GM20000 (cell line): ENCODE measurements at regions not wholly inside any gene's neighbourhood (a gene's known extent, or its start where the extent isn't known, plus 50 kb on each side); places are given as distances from the start of the nearest gene placed in this dataset.

Experiments used
- DNase-seq: peaks from one replicate; pipeline ENCODE4 v3.0.0; 2012; ENCODE audit warnings: low spot score
- TF ChIP-seq, protein P1 (sequence below): IDR thresholded peaks from 2 replicates; pipeline ENCODE4 v1.5.1; 2012; ENCODE audit warnings: mild to moderate bottlenecking, control low read depth; ENCODE audit errors: extremely low read depth, missing control alignments

DNA sequence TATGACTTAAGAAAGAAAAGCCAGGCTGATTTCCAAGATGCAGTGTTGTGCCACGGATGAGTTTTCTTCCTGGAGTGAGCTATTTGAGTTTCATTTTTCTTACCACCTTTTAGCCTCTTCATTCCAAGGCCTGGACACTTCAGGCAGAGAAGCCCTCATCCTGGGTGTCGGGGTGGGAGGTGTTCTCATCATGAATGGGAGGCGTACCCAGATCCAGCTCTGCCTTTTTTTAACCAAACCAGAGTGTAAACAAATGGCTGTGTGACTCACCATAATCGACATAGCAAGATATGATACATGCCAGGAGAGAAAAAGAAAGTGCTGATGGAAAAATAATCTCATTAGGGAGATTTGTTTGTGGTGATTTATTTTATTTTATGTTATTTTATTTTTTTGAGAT is 79.9 kb downstream of the ARF6 start:
- DNase-seq: no peak
- TF ChIP-seq, protein P1, sequence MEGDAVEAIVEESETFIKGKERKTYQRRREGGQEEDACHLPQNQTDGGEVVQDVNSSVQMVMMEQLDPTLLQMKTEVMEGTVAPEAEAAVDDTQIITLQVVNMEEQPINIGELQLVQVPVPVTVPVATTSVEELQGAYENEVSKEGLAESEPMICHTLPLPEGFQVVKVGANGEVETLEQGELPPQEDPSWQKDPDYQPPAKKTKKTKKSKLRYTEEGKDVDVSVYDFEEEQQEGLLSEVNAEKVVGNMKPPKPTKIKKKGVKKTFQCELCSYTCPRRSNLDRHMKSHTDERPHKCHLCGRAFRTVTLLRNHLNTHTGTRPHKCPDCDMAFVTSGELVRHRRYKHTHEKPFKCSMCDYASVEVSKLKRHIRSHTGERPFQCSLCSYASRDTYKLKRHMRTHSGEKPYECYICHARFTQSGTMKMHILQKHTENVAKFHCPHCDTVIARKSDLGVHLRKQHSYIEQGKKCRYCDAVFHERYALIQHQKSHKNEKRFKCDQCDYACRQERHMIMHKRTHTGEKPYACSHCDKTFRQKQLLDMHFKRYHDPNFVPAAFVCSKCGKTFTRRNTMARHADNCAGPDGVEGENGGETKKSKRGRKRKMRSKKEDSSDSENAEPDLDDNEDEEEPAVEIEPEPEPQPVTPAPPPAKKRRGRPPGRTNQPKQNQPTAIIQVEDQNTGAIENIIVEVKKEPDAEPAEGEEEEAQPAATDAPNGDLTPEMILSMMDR: no peak

DNA sequence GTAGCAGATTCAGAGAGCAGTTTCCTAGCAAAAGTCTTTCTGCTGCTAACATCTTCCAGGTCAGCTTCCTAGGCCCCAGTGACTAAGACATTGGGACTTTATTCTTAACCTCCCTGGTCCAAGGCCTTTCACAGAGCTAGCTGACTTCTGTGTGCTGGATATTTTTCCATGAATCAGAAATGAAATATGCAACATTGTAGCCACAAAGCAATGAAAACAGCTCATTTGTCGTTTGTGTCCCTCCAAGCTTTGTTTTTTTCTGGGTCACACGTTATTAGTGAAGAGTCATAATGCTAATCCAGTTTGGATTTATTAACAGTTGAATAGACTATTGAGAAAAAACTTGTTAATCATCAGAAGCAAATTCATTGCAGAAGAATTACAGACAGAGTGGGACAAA is 82.4 kb downstream of the ARF6 start:
- TF ChIP-seq, protein P1: no peak
- DNase-seq: no peak

DNA sequence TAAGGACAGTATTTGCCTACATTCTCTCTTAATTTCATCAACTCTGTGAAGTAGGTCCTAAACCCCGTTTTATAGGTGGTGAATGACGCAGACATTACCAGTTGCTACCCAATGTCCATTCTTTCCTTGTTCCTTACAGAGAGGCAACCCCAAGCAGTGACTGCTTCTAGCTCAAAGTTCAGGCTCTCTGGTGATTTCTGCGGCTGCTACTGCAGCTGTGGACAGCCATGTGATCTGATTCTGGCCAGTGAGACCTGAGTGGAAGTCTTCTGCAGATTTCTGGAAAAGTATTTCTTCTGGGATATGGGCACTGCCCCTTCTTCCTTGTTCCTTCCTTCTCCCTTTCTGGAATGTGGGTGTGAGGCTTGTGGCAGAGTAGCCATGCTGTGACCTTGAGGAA is 82.9 kb downstream of the ARF6 start:
- TF ChIP-seq, protein P1: no peak
- DNase-seq: no peak

DNA sequence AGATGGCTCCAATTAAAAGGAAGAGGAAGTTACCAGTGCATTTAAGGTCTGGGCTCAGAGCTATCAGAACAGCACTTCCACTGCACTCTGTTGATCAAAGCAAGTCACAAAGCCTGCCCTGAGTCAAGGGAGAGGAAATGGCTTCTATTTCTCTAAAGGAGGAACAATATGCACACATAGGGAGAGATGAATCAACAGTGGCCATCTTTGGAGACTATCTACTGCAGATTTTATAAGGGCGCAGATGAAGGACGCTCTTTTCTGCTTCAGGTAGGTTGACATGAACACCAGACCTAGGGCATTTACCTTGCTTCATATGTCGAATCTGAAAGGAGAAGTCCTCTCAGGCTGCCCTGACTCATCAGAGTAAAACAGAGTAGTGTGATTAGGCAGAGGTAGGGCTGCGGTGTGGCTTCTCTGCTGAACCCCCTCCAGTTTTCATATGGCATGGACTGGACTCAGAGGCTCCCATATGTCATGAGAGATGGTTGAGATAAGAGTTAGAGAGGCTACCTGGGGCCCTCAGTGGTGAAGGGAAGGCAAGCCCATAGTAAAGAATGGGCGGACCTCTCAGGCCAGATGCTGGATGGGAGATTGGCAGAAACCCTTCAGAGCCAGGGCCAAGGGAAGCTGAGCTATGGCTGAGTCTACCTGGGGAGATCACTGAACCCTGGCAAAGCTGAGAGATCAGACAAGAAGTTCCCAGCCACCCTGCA is 84.4 kb downstream of the ARF6 start:
- no peak for DNase-seq
- TF ChIP-seq, protein P1: no peak

DNA sequence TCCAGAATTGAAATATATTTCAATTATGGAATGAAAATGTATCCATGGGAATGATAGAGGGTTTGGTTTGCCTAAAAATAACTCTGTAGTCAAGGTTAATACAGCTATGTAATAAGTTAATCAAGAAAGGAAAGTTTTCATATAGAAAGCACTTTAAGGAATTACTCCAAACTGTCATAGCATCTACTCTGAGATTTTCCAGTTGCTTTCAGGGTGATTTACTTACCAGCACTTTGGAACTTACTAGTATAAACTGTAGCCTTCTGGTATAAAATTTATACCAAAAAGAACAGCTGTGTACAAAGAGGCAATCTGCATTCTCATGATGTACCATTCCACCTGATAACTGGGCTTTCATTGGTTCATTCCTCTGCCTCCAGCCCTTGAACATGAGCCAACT is 87.1 kb downstream of the ARF6 start:
- TF ChIP-seq, protein P1: no peak
- no peak for DNase-seq

DNA sequence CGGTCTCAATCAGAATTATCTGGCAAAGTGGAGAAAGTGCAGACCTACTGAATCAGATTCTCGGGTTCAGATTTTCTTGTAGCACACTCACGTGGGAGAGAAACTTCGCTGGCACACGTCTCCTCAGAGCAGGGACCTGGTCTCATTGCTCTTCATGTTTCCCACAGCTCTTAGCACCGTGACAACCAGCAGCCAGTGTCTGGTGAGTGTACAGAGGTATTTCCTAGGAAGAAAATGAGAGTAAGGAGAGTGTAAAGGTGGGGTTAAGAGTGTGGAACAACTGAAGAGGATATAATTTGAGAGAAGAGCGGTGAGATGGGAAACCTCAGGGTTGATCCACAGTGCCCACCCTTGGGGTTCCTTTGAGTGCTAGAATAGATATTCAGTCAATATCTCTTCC is 89.2 kb downstream of the ARF6 start:
- no peak for DNase-seq
- TF ChIP-seq, protein P1: no peak

DNA sequence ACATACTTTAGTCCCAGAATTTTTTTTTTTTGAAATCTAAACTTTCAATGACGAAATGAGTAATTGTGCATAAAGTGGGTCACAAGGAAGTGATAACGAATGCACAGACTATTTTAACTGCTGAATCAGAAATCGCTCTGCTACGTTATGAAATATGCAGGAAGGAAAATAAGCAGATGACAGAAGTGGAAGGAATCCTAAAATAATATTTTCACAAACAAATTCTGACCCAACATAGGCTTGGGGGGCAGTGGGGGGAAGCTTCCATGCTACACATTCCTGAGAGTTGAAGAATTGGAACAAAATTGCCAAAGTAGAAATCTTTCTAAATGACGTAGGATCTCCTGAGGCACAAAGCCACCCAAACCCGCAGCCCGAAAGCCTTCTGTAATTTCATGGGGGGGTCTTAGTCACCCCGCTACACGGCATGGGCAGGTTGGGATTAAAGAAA is 89.6 kb downstream of the ARF6 start:
- DNase-seq: no peak
- TF ChIP-seq, protein P1: no peak
